ENCODE measurements at regions not wholly inside any gene's neighbourhood (a gene's known extent, or its start where the extent isn't known, plus 50 kb on each side); places are given as distances from the start of the nearest gene placed in this dataset.

DNA sequence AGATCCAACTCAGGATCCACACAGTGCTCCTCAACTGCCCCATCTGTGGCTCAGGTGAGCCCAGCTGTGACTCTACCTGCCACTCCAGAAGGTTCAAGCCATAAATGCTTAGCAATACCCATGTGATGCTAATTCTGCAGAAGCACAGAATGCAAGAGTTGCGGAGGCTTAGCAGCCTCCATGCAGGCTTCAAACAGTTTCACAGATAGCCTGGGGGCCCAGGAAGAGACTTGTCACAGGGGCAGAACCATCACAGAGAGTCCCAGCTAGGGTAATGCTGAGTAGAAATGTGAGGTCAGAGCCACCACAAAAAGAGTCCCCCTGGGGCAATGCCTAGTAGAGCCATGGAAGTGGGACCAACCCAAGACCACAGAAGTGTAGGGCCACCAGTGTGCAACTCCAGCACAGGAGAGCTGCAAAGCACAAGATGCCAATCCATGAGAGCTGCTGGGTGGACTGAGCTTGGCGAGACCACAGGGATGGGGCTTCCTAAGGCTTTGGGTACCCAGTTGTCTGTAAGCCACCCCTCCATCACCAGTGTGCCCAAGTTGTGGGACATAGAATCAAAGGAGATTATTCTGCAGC is 283.9 kb downstream of the UBE3D start:
- no peak overlapping the region for H3K27ac ChIP-seq
- TF ChIP-seq, protein P1, sequence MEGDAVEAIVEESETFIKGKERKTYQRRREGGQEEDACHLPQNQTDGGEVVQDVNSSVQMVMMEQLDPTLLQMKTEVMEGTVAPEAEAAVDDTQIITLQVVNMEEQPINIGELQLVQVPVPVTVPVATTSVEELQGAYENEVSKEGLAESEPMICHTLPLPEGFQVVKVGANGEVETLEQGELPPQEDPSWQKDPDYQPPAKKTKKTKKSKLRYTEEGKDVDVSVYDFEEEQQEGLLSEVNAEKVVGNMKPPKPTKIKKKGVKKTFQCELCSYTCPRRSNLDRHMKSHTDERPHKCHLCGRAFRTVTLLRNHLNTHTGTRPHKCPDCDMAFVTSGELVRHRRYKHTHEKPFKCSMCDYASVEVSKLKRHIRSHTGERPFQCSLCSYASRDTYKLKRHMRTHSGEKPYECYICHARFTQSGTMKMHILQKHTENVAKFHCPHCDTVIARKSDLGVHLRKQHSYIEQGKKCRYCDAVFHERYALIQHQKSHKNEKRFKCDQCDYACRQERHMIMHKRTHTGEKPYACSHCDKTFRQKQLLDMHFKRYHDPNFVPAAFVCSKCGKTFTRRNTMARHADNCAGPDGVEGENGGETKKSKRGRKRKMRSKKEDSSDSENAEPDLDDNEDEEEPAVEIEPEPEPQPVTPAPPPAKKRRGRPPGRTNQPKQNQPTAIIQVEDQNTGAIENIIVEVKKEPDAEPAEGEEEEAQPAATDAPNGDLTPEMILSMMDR (IDR thresholded peaks at IDR 0.05), result no peak
- intact Hi-C loops (cut with DNase I; ENCODE audit: low total_unique reads), result no loop called here
- no peaks in the 10 kb centered on the region for H3K4me1 ChIP-seq
- no peak overlapping the region for H3K4me3 ChIP-seq
- H3K27me3 ChIP-seq, result no peaks in the 10 kb centered on the region
- H3K36me3 ChIP-seq, result no peaks in the 10 kb centered on the region
- no peak for DNase-seq
- H3K9me3 ChIP-seq, result no peaks in the 10 kb centered on the region

DNA sequence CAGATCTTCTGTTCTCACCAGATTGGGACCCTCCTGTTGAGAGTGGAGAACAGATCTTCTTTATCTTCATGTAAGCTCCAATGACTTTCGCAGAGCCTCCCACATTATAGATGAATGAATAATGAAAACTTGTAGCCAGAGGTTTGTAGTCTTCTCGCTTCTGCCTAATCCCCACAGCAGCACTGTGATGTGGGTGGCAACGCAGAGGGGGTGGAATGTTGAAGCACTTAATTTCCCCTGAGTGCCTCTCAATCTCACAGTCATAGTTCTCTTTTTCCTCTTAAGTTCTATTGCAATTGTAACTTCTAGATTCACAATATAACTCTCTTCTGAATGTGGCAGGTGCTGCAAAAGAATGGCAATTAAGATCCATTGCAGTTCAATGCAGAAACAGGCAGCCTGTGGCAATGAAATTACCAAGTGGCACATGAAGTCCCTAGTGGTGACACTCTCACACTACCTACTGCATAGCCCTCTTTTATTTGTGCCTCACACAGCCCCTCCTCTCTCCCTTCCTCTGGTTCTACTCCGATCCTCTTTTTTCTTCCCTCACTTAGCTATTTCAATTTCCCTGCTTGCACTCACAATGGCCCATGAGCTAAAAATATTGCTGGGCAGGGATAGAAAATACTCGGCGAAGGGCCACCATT is 281.9 kb downstream of the UBE3D start:
- intact Hi-C loops (cut with DNase I; ENCODE audit: low total_unique reads), result no loop called here

DNA sequence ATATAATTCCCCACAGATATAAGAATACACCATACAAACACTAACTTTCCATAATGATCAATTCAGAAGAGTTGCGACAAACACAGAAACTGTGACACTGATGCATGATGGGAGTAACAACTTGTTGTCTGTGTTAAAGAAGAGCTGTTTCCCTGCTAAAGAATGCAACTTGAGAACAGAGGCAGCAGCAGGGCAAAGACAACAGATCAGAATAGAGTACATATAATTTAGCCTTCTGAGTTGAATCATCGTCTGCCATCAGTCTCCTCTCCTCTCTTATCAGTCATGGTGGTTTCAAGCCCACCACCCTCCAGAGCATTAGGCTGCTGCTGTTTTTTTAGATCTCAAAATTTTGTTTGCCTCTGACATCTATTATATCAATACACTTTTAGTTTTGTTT is 280.4 kb downstream of the UBE3D start:
- TF ChIP-seq, protein P1 (IDR thresholded peaks at IDR 0.05), result no peak
- peaks cover 0 to 8% (median 0%) of the 10 kb centered on the region in 3 donors for H3K9me3 ChIP-seq
- no peak for DNase-seq
- intact Hi-C loops (cut with DNase I; ENCODE audit: low total_unique reads), result no loop called here
- H3K36me3 ChIP-seq, result no peaks in the 10 kb centered on the region
- no peak overlapping the region for H3K27ac ChIP-seq
- H3K27me3 ChIP-seq, result no peaks in the 10 kb centered on the region
- H3K4me1 ChIP-seq, result no peaks in the 10 kb centered on the region
- H3K4me3 ChIP-seq, result no peak overlapping the region

More for the DNA sequence above, 281.9 kb downstream of the UBE3D start:
- no peak overlapping the region for H3K4me3 ChIP-seq
- H3K9me3 ChIP-seq, result peaks cover 0 to 4% (median 0%) of the 10 kb centered on the region in 3 donors
- H3K4me1 ChIP-seq, result no peaks in the 10 kb centered on the region
- TF ChIP-seq, protein P1 (IDR thresholded peaks at IDR 0.05), result no peak
- H3K27ac ChIP-seq, result no peak overlapping the region
- no peak for DNase-seq
- no peaks in the 10 kb centered on the region for H3K36me3 ChIP-seq
- no peaks in the 10 kb centered on the region for H3K27me3 ChIP-seq

DNA sequence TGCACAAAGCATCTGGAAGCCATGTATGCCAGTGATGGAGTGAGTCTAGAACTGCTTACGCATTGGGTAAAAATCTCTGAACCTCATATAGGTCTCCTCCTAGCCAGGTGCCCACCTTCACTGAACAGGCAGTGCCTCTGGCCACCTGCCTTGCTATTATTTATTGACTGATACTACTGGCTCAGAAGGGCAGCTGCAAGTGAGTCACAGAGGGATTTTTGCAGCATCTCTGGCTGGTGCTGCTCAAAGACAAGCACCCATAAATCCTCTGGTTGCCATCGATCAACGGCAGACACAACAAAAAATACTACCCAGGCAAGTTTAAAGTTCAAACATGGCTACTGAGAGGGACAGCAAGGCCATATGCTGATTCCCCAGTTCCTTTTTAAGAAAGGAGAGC is 279.4 kb downstream of the UBE3D start:
- intact Hi-C loops (cut with DNase I; ENCODE audit: low total_unique reads), result no loop called here
- TF ChIP-seq, protein P1 (IDR thresholded peaks at IDR 0.05), result no peak
- no peak overlapping the region for H3K4me3 ChIP-seq
- no peak overlapping the region for H3K27ac ChIP-seq
- no peak for DNase-seq
- H3K9me3 ChIP-seq, result peaks cover 0 to 8% (median 0%) of the 10 kb centered on the region in 3 donors
- H3K27me3 ChIP-seq, result no peaks in the 10 kb centered on the region
- H3K4me1 ChIP-seq, result no peaks in the 10 kb centered on the region
- H3K36me3 ChIP-seq, result no peaks in the 10 kb centered on the region

DNA sequence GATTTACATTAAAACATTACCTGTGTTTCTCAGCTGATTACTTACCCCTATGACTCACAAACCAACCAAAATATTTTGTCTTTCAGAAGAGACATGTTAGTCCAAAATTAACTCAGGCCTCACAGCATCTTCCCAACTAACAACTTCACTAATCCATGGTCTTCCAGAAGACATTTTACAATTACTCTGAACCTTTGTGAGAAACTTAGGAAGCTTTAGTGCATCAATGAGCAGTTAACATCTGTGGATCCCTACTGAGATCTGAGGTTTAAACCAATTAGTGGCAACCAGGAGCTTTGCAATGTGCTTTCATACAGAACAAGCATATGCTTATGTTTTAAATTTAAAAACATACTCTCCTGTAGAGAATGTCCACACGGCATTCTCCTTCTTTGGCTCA is 269.7 kb downstream of the UBE3D start:
- no peaks in the 10 kb centered on the region for H3K27me3 ChIP-seq
- no peaks in the 10 kb centered on the region for H3K36me3 ChIP-seq
- no peak overlapping the region for H3K4me3 ChIP-seq
- H3K27ac ChIP-seq, result no peak overlapping the region
- peaks cover 0 to 3% (median 0%) of the 10 kb centered on the region in 3 donors for H3K9me3 ChIP-seq
- intact Hi-C loops (cut with DNase I; ENCODE audit: low total_unique reads), result no loop called here
- DNase-seq, result no peak
- TF ChIP-seq, protein P1 (IDR thresholded peaks at IDR 0.05), result no peak
- H3K4me1 ChIP-seq, result no peaks in the 10 kb centered on the region

All from tibial artery (tissue), 4 donors.